ENCODE measurements at regions not wholly inside any gene's neighbourhood (a gene's known extent, or its start where the extent isn't known, plus 50 kb on each side); places are given as distances from the start of the nearest gene placed in this dataset.

GRCh38 chr1:157247005-157247763 lies 109.0 kb upstream of the ETV3 start:
- intact Hi-C loops (cut with DNase I) = no loop called here
- DNase-seq = no peak
- ATAC-seq = no peak

- intact Hi-C loops (cut with DNase I) = no loop called here
- ATAC-seq (no peak), DNase-seq (no peak)
Measured at GRCh38 chr1:157245823-157246222, 107.6 kb upstream of the ETV3 start.

DNA sequence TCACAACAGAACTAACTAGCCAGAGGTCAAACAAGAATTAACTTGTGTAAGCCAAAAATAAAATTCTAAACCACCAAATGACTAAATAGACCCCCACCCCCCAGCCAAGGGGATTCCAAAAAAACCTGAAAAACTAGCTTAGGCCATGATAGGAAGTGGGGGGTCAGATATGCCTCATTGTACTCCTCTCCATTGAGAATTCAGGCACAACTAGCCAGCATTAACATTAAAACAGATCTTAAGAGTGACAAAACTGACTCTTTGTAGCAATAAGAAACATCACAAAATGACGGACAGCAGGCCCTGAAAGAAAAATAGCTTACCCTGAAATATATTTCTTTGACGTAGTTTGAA lies 103.0 kb upstream of the ETV3 start:
- intact Hi-C loops (cut with DNase I) = no loop called here
- ATAC-seq (no peak), DNase-seq (no peak)

DNA sequence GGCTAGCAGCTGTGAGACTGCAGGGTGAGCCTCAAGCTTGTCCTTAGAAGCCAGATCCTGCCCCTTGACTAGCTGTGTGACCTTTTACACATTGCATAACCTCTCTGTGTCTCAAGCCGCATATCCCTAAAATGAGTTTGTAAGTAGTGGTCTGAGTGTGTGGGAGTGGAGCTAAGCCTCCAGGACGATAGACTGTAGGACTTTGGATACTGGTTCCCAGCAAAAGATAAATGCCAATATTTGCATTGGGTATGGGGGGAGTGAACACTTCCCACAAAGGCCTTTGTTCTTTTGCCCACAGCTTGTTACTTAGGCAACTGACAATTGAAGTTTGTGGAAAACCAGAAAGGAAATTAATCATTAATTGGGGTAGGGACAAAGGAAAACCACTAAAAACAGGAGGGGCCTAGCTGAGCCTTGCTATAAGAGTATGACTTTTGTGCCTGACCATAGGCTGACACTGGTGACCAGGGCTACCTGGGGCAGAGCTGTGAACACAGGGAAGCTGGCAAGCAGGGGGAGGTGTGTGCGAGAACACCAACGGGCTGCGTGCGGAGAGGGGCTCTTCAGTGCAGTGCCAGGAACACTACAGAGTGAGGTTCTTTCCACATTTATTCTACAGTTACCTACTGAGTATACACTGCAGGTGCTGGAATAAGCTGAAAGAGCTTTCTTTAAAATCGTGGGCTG lies 102.4 kb upstream of the ETV3 start:
- DNase-seq (no peak), ATAC-seq (no peak)
- intact Hi-C loops (cut with DNase I) = no loop called here

- DNase-seq (no peak), ATAC-seq (no peak)
- intact Hi-C loops (cut with DNase I) = no loop called here
Measured at GRCh38 chr1:157239936-157240335, 101.7 kb upstream of the ETV3 start.

DNA sequence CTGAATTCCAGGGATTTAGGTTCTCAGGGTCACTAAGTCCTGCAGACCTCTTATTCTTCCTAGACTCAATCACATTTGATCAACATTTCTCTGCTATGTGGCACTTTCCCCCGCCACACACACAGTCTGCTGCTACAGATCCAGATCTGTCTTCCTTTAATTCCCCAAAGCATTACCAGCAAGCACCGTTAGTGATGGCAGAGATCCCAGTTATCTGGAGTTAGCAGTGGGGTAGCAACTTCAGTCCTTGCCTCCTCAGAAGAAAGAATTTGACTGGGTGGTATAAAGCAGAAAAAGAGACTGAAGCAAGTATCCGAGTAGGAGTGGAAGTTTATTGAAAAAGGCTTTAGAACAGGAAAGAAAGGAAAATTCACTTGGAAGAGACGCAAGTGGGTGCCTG lies 100.4 kb upstream of the ETV3 start:
- DNase-seq = no peak
- intact Hi-C loops (cut with DNase I) = no loop called here
- ATAC-seq = no peak

GRCh38 chr1:157237981-157238380 lies 99.8 kb upstream of the ETV3 start:
- intact Hi-C loops (cut with DNase I) = no loop called here
- ATAC-seq (no peak), DNase-seq (no peak)

- intact Hi-C loops (cut with DNase I) = no loop called here
- DNase-seq (no peak), ATAC-seq (no peak)
Measured at GRCh38 chr1:157237522-157237921, 99.3 kb upstream of the ETV3 start.

DNA sequence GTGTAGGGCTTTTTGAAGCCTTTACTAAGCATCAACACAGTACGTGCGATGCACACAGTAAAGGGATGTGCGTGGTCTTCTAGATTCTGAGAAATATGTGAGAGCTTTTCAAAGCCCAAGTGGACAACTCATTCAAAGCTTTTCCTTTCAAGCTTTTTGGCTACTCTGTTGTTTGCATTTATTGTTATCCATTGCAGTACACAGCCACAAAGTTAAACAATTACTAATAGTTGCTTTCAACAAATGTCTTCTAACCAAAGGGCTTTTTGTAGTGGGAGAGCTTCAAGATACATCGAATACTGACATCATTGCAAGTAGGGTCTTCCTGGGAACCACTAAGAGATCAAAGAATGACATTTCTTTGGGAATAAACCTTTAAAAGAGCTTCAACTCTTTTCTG lies 97.9 kb upstream of the ETV3 start:
- intact Hi-C loops (cut with DNase I) = no loop called here
- DNase-seq (no peak), ATAC-seq (no peak)

GRCh38 chr1:157235307-157235706 lies 97.1 kb upstream of the ETV3 start:
- ATAC-seq = no peak
- no peak for DNase-seq
- intact Hi-C loops (cut with DNase I) = no loop called here

GRCh38 chr1:157234705-157235273 lies 96.6 kb upstream of the ETV3 start:
- intact Hi-C loops (cut with DNase I) = no loop called here
- ATAC-seq (no peak), DNase-seq (no peak)

DNA sequence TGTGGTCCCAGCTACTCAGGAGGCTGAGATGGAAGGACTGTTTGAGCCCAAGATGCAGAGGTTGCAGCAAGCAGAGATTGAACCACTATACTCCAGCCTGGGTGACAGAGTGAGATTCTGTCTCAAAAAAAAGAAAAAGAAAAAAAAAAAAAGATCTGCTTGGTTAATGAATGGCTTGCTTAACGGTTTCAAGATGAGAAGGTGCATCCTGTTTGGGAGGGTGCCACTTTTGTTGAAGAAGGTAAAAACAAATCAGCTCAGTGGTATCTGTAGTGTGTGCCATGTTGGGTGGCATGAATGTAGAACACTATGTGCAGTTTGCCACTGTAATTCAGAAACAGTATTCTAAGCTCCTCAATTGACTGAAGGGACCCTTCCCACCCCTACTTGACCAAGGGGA lies 94.9 kb upstream of the ETV3 start:
- ATAC-seq (no peak), DNase-seq (no peak)
- intact Hi-C loops (cut with DNase I) = no loop called here

DNA sequence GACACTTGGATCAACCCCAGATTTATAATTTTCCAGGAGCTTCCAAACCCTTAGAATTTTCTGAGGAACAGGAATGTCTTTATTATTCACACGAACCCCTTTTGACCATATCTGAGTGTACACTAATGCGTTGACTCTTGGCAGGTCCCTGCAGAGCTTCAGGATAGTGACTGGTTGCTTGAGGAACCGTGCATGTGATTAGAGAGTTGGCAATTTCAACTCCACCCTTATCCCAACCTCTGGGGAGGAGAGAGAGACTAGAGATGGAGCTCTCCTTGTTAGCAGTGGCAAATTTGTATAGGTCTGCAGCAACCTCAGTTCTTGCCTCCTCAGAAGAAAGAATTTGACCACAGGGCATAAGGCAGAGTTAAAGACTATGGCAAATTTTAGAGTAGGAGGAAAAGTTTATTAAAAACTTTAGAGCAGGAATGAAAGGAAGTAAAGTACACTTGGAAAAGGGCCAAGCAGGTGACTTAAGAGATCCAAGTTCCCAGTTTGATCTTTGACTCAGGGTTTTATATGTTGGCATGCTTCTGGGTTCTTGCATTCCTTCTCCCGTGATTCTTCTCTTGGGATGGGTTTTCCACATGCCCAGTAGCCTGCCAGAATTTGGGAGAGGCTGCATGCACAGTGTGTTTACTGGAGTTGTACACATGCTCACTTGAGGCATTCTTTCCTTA lies 93.8 kb upstream of the ETV3 start:
- no peak for ATAC-seq
- intact Hi-C loops (cut with DNase I) = no loop called here

GRCh38 chr1:157230500-157230899 lies 92.3 kb upstream of the ETV3 start:
- DNase-seq (no peak), ATAC-seq (no peak)
- intact Hi-C loops (cut with DNase I) = no loop called here

More for the DNA sequence above, 93.8 kb upstream of the ETV3 start:
- no peak for DNase-seq

- ATAC-seq (no peak), DNase-seq (no peak)
- intact Hi-C loops (cut with DNase I) = no loop called here
Measured at GRCh38 chr1:157227700-157228099, 89.5 kb upstream of the ETV3 start.

DNA sequence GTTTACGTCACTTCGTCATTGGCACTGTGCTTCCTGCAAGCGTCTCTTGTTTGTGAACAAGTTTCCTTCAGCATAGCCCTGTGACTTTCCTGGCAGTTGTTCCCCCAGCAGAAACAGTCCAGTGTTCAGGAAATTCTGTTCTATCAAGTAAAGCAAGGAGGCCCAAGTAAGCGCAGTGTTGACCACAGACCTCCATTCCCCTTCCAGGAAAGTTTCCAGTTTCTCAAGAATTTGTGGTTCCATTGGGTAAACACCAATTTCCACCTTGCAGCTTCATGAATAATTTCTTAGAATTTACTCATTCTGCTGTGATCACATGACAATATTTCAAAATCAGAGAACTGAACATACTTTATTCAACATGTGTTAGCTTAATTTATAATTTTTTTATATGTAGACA lies 88.5 kb upstream of the ETV3 start:
- ATAC-seq (no peak), DNase-seq (no peak)
- intact Hi-C loops (cut with DNase I) = no loop called here

DNA sequence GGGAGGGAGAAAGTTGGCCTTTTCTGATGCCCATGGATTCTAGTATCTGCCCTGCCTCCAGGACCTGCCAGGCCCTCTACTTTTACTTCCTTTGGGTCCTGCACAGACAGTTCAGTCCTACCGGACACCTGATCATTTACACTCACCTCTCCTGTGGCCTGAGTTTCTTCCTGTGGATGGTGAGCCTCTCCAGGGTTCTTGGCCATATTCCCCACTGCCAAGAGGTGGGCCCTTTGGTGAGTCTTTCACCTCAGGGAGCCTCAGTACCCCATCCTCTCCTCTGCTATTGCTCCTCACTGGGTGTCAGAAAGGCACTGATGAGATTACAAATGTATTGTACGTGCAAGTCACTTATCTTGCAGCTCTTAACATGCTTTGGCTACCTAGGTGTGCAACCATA lies 81.4 kb upstream of the ETV3 start:
- no peak for DNase-seq
- ATAC-seq = no peak
- intact Hi-C loops (cut with DNase I) = no loop called here

- DNase-seq (no peak), ATAC-seq (no peak)
- intact Hi-C loops (cut with DNase I) = no loop called here
Measured at GRCh38 chr1:157219182-157219581, 81.0 kb upstream of the ETV3 start.

- DNase-seq (no peak), ATAC-seq (no peak)
- intact Hi-C loops (cut with DNase I) = no loop called here
Measured at GRCh38 chr1:157218671-157219070, 80.5 kb upstream of the ETV3 start.

GRCh38 chr1:157217486-157217885 lies 79.3 kb upstream of the ETV3 start:
- ATAC-seq (no peak), DNase-seq (no peak)
- intact Hi-C loops (cut with DNase I) = no loop called here
